ENCODE measurements at regions not wholly inside any gene's neighbourhood (a gene's known extent, or its start where the extent isn't known, plus 50 kb on each side); places are given as distances from the start of the nearest gene placed in this dataset.

DNA sequence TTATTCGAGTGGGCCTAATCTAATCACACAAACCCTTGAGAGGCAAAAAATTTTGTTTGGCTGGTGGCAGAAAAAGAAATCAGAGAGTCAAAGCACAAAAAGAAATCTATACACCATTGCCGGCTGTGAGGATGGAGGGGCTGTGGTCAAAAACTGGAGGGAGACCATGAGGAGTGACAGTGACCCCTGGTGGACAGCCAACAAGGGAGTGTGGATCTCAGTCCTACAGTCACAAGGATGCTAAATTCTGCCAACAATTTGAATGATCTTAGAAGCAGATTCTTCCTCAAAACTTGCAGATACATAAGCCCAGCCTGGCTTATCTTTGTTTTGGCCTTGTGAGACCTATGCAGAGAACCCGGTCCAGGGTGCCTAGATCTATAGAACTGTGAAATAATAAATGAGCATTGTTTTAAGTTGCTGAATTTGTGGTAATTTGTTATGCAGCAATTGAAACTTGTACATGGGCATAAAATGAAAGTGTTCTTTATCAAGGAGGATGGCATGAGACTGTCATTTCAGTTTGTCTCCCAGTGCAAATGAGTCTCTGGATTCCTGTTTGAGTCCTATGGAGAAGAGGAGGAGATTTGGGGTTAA lies 103.0 kb upstream of the ARHGEF26 start:
- no peak for DNase-seq (ENCODE audit: low read depth in 4 of 4, low spot score in 2 of 4)

DNA sequence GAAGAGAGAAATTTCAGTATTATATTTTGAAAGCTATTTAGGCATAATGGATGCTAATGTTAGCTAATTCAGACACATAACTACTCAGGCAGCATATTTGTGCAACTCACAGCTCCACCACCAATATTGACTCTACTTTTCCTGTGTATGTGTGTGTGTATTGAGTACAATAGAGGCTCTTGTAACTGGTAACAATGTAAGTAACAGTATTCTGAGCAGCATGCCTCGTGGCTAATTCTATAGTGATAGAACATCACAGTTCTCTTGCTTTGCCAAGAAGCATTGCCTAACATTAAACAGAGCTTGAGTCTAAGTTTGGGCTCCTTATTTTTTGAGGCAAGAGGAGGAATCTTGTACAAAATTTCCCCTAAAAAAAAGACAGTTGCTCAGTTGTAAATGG lies 98.6 kb upstream of the ARHGEF26 start:
- DNase-seq (ENCODE audit: low read depth in 4 of 4, low spot score in 2 of 4), result no peak

GRCh38 chr3:154023148-154023547 lies 98.0 kb upstream of the ARHGEF26 start:
- DNase-seq (ENCODE audit: low read depth in 4 of 4, low spot score in 2 of 4), result no peak

- DNase-seq (ENCODE audit: low read depth in 4 of 4, low spot score in 2 of 4), result no peak
Measured at GRCh38 chr3:154025007-154025406, 96.2 kb upstream of the ARHGEF26 start.

DNA sequence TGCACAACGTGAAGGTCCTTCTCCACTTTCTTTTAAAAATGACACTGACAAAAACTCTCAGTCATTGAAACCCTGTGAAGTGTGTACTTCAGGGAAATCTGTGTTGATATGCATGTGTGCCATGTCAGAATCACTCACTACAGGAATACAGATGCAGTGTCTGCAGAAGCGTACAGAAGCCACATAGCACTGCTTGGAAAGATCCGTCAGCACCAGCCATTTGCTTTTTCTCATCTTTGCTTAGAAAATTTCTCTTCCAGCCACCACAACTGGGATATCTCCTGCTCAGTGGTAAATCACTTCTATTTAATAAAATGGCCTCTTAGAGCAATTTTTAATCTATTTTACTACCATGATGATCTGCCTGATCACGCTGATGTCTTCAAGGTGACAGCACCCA lies 91.3 kb upstream of the ARHGEF26 start:
- DNase-seq (ENCODE audit: low read depth in 4 of 4, low spot score in 2 of 4), result no peak

- no peak for DNase-seq (ENCODE audit: low read depth in 4 of 4, low spot score in 2 of 4)
Measured at GRCh38 chr3:154034797-154035330, 86.3 kb upstream of the ARHGEF26 start.

- DNase-seq (ENCODE audit: low read depth in 4 of 4, low spot score in 2 of 4), result no peak
Measured at GRCh38 chr3:154040283-154040682, 80.9 kb upstream of the ARHGEF26 start.

- DNase-seq (ENCODE audit: low read depth in 4 of 4, low spot score in 2 of 4), result no peak
Measured at GRCh38 chr3:154044671-154045070, 76.5 kb upstream of the ARHGEF26 start.

GRCh38 chr3:154050216-154050615 lies 71.0 kb upstream of the ARHGEF26 start:
- DNase-seq (ENCODE audit: low read depth in 4 of 4, low spot score in 2 of 4), result no peak

GRCh38 chr3:154050766-154051165 lies 70.4 kb upstream of the ARHGEF26 start:
- no peak for DNase-seq (ENCODE audit: low read depth in 4 of 4, low spot score in 2 of 4)

DNA sequence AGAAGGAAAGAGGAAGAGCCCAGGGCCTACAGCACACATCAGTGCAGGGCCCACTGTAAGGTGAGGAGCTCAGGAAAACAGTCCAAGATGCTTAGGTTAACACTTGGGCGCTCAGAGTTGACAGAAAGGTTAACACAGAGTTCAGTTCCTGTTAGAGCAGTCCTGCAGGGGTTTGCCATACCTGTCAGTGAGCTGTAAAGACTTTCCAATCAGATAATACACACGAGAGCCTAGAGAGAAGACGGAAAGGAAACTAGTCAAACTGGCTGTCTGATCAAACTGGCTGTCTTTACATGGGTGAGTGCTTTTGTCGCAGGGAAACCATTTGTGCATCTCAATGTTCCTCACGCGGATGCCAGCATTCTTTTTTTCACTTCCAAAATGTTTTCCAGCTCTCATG lies 61.4 kb upstream of the ARHGEF26 start:
- no peak for DNase-seq (ENCODE audit: low read depth in 4 of 4, low spot score in 2 of 4)

DNA sequence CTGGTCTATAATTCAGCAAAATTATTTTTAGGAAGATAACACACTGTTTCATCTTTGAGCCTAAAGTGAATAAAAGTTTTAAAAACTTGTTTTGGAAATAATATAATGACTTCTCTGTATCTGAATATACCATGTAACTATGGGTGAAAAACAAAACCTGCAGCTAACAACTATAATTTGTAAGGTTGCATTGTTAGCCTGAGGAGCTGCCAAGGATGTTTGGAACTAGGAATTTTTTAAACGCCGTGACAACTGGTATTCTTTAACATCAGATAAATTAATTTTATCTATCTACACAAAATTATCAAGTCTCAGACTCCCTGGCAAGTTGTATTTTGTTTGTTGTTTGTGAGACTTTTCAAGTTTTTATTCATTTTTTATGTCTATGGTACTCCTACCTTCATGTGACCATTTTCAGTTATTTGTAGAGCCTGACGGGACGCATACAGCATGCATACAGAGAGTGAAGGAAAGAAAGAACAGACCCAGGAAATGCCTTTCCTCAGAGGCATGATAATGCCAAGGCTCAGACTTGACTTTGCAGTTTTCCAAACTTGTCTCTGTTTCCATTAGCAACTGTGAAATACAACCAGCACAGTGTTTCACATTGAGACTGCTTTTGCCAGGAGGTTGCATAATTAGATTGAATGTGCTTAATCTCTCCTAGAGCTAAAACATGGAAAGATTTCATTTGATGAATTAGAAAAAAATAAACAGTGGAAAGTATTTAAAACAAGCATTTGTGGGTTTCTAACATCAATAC lies 60.8 kb upstream of the ARHGEF26 start:
- DNase-seq (ENCODE audit: low read depth in 4 of 4, low spot score in 2 of 4), result no peak

DNA sequence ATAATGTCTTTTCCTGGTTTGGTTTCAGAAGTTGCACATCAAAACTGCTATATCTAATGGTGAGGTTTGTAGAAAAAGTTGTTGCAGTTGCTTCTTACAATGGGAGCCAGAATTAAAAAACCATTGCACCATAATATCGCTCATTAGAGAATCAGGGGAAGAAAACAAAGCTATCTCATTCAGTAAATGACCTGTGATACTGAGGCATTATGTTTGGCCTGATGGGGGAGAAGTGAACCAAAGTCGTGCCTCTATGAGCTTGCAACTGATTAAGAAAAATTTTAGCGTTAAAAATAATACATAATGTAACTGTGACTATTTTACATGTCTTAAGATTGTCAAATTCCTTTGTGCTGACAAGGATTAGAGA lies 60.2 kb upstream of the ARHGEF26 start:
- DNase-seq (ENCODE audit: low read depth in 4 of 4, low spot score in 2 of 4), result no peak

- DNase-seq (ENCODE audit: low read depth in 4 of 4, low spot score in 2 of 4), result no peak
Measured at GRCh38 chr3:154062513-154062912, 58.7 kb upstream of the ARHGEF26 start.

DNA sequence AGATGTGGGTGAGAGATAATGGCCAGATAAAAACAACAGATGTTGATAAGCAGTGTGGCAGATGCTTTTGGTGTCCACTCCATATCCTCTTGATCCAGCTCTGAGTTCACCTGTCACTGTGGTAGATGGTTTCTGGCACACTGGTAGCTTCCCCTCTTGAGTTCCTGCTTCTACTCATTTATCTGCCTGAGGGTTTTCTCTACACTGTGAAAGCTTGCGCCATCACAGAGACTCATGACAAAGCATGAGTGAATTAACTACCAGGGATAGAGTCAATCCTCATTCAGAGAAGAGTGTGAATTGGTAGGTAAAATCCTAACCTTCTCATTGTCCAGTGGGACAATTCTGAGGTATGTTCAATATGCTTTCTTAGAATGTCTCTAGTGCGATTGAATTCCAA lies 50.0 kb upstream of the ARHGEF26 start:
- no peak for DNase-seq (ENCODE audit: low read depth in 4 of 4, low spot score in 2 of 4)
